Esophagus muscularis mucosa (tissue), 4 donors: ENCODE measurements at regions not wholly inside any gene's neighbourhood (a gene's known extent, or its start where the extent isn't known, plus 50 kb on each side); places are given as distances from the start of the nearest gene placed in this dataset.

Source experiments
- CTCF ChIP-seq, 3 experiments: fragments of 200-600 bp in 2 of 3; fragments of 450-650 bp in 1 of 3; sonication (generic) in 2 of 3; IDR thresholded peaks; one replicate each; pipeline ENCODE4 v1.5.1; 2017 to 2019; ENCODE audit warnings: antibody characterized with exemption in 3 of 3, mild to moderate bottlenecking in 2 of 3, moderate library complexity in 1 of 3
- EP300 ChIP-seq: sonication (generic); formaldehyde crosslinking; IDR thresholded peaks from one replicate; pipeline ENCODE4 v1.6.1; 2017; ENCODE audit warnings: antibody characterized with exemption
- POLR2AphosphoS5 ChIP-seq, 2 donors: sonication (generic); formaldehyde crosslinking; IDR thresholded peaks; one replicate each; pipeline ENCODE4 v1.6.1; 2017; ENCODE audit warnings: antibody characterized with exemption in 2 of 2

DNA sequence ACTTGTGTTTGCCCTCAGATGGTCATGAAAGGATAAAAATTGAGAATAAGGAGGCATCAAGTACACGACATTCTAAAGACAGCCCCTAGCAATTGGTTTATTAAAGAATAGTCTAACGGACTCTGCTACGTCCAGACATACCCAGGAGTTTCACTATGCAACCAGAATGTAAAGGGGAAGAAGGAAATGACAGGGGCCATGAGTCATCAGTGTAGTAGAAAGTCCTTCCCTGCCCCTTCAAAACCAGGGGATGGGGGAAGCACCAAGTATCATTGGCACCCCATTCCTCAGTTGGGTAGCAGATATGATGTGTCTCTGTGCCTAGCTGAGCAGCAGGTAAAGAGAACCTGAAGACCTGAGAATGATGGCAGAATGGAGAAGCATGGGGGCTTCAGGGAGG, 367.4 kb downstream of the IL20RB start:
- TF ChIP-seq CTCF (IDR thresholded peaks at IDR 0.05) (no peak), EP300 (no peak), POLR2AphosphoS5 (IDR thresholded peaks at IDR 0.05) (no peak)
